ENCODE measurements at regions not wholly inside any gene's neighbourhood (a gene's known extent, or its start where the extent isn't known, plus 50 kb on each side); places are given as distances from the start of the nearest gene placed in this dataset.
A peak's percentile ranks its signal among the peaks of the same experiment; 100 is the strongest.
"Not testable (repeated sequence)": the region's sequence is repeated elsewhere in the genome, so short reads cannot be mapped to it uniquely, and the experiment has no call there.

GRCh38 chrX:555725-556666 lies 74.6 kb upstream of the SHOX start:
- no peak for DNase-seq (ENCODE audit: low read depth)

- not testable (repeated sequence) for DNase-seq (ENCODE audit: low read depth)
Observed at GRCh38 chrX:557601-558000, 73.0 kb upstream of the SHOX start.

- DNase-seq (ENCODE audit: low read depth): not testable (repeated sequence)
Observed at GRCh38 chrX:559282-559681, 71.3 kb upstream of the SHOX start.

GRCh38 chrX:567891-568290 lies 62.7 kb upstream of the SHOX start:
- no peak for DNase-seq (ENCODE audit: low read depth)

GRCh38 chrX:568311-568710 lies 62.3 kb upstream of the SHOX start:
- DNase-seq (ENCODE audit: low read depth): no peak

- DNase-seq (ENCODE audit: low read depth): no peak
Observed at GRCh38 chrX:572538-573124, 58.0 kb upstream of the SHOX start.

- no peak for DNase-seq (ENCODE audit: low read depth)
Observed at GRCh38 chrX:574251-574650, 56.3 kb upstream of the SHOX start.

GRCh38 chrX:574830-575229 lies 55.8 kb upstream of the SHOX start:
- DNase-seq (ENCODE audit: low read depth): no peak

- peak; percentile 2 for DNase-seq (ENCODE audit: low read depth)
Observed at GRCh38 chrX:576904-577560, 53.6 kb upstream of the SHOX start.

- DNase-seq (ENCODE audit: low read depth): no peak
Observed at GRCh38 chrX:578531-578930, 52.1 kb upstream of the SHOX start.

- DNase-seq (ENCODE audit: low read depth): peak; percentile 29
Observed at GRCh38 chrX:580030-580429, 50.6 kb upstream of the SHOX start.
